NCI-H1417 treated with DMSO at 0.1 percent for 48 hours (cell line): ENCODE measurements at regions not wholly inside any gene's neighbourhood (a gene's known extent, or its start where the extent isn't known, plus 50 kb on each side); places are given as distances from the start of the nearest gene placed in this dataset.
A peak's percentile ranks its signal among the peaks of the same experiment; 100 is the strongest.
"Not testable (repeated sequence)": the region's sequence is repeated elsewhere in the genome, so short reads cannot be mapped to it uniquely, and the experiment has no call there.

Experiments
- DNase-seq: peaks from one replicate; lab custom pipeline; 2025; lab: John Stamatoyannopoulos, UW

- no peak for DNase-seq
Observed at GRCh38 chr12:86590296-86590695, 334.1 kb upstream of the MGAT4C start.

GRCh38 chr12:86574143-86574542, 318.0 kb upstream of the MGAT4C start:
- no peak for DNase-seq

GRCh38 chr12:86572455-86572854, 316.3 kb upstream of the MGAT4C start:
- no peak for DNase-seq

GRCh38 chr12:86565038-86565437, 308.8 kb upstream of the MGAT4C start:
- no peak for DNase-seq

GRCh38 chr12:86555491-86555890, 299.3 kb upstream of the MGAT4C start:
- DNase-seq, result not testable (repeated sequence)

- no peak for DNase-seq
Observed at GRCh38 chr12:86551146-86551571, 295.0 kb upstream of the MGAT4C start.

GRCh38 chr12:86550218-86551145, 294.3 kb upstream of the MGAT4C start:
- no peak for DNase-seq

- DNase-seq, result no peak
Observed at GRCh38 chr12:86543716-86544115, 287.5 kb upstream of the MGAT4C start.

GRCh38 chr12:86530996-86531655, 274.9 kb upstream of the MGAT4C start:
- no peak for DNase-seq

GRCh38 chr12:86526060-86526595, 269.9 kb upstream of the MGAT4C start:
- no peak for DNase-seq

GRCh38 chr12:86523844-86524243, 267.7 kb upstream of the MGAT4C start:
- DNase-seq, result no peak

GRCh38 chr12:86521870-86522269, 265.7 kb upstream of the MGAT4C start:
- no peak for DNase-seq

GRCh38 chr12:86513226-86513625, 257.0 kb upstream of the MGAT4C start:
- no peak for DNase-seq

- peak; percentile 94 for DNase-seq
Observed at GRCh38 chr12:86496595-86496994, 240.4 kb upstream of the MGAT4C start.

- no peak for DNase-seq
Observed at GRCh38 chr12:86484473-86484872, 228.3 kb upstream of the MGAT4C start.

GRCh38 chr12:86473231-86473630, 217.0 kb upstream of the MGAT4C start:
- DNase-seq, result no peak

- DNase-seq, result no peak
Observed at GRCh38 chr12:86456776-86457175, 200.6 kb upstream of the MGAT4C start.

GRCh38 chr12:86456241-86456640, 200.1 kb upstream of the MGAT4C start:
- DNase-seq, result no peak

GRCh38 chr12:86445356-86445755, 189.2 kb upstream of the MGAT4C start:
- no peak for DNase-seq

- DNase-seq, result peak; percentile 19
Observed at GRCh38 chr12:86435053-86435452, 178.9 kb upstream of the MGAT4C start.

GRCh38 chr12:86429824-86430223, 173.6 kb upstream of the MGAT4C start:
- no peak for DNase-seq

- no peak for DNase-seq
Observed at GRCh38 chr12:86421333-86421732, 165.1 kb upstream of the MGAT4C start.

- DNase-seq, result no peak
Observed at GRCh38 chr12:86414201-86414600, 158.0 kb upstream of the MGAT4C start.
